GM12872 (cell line): ENCODE measurements at regions not wholly inside any gene's neighbourhood (a gene's known extent, or its start where the extent isn't known, plus 50 kb on each side); places are given as distances from the start of the nearest gene placed in this dataset.

Source experiments
- TF ChIP-seq, protein P1 (sequence below): IDR thresholded peaks from 3 replicates; pipeline ENCODE4 v1.5.1; 2011; ENCODE audit warnings: low read depth, mild to moderate bottlenecking, low read length, moderate library complexity; ENCODE audit not compliant: insufficient read depth

GRCh38 chr13:68046903-68047302, 816.8 kb upstream of the PCDH9 start:
- TF ChIP-seq, protein P1, sequence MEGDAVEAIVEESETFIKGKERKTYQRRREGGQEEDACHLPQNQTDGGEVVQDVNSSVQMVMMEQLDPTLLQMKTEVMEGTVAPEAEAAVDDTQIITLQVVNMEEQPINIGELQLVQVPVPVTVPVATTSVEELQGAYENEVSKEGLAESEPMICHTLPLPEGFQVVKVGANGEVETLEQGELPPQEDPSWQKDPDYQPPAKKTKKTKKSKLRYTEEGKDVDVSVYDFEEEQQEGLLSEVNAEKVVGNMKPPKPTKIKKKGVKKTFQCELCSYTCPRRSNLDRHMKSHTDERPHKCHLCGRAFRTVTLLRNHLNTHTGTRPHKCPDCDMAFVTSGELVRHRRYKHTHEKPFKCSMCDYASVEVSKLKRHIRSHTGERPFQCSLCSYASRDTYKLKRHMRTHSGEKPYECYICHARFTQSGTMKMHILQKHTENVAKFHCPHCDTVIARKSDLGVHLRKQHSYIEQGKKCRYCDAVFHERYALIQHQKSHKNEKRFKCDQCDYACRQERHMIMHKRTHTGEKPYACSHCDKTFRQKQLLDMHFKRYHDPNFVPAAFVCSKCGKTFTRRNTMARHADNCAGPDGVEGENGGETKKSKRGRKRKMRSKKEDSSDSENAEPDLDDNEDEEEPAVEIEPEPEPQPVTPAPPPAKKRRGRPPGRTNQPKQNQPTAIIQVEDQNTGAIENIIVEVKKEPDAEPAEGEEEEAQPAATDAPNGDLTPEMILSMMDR: no peak

DNA sequence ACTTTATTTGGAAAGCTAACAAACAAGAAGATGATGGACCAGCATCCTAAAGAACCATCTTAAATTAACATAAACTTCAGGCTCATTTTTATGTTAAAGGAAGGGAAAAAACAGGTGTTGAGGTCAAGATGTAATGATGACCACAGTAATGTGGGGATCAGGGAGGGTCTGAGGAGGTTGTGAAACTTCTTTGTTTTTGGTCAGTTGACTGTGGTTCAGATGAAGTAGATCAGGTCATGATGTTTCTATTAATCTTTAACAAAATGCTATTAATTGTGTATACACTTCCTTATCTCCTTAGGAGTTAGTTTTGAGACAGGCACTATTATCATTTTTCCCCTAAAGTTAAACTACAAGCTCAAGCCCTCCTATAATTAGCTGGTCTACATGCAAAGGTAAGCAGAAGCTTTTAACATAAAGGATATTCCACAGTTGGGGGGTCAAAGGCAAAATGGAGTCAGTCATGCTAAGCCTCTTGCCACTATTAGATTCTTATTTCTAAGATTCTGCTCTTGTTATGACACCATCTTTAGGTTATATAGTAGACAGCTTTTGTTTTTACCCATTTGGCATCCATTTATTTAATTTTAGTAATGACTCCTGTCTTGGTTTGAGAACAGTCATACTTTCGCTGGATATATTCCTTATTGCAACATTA, 800.1 kb upstream of the PCDH9 start:
- TF ChIP-seq, protein P1: no peak

GRCh38 chr13:68028701-68029100, 798.6 kb upstream of the PCDH9 start:
- TF ChIP-seq, protein P1: no peak

- TF ChIP-seq, protein P1: no peak
Measured at GRCh38 chr13:68027306-68027705, 797.2 kb upstream of the PCDH9 start.

- TF ChIP-seq, protein P1: no peak
Measured at GRCh38 chr13:68026077-68026476, 795.9 kb upstream of the PCDH9 start.

DNA sequence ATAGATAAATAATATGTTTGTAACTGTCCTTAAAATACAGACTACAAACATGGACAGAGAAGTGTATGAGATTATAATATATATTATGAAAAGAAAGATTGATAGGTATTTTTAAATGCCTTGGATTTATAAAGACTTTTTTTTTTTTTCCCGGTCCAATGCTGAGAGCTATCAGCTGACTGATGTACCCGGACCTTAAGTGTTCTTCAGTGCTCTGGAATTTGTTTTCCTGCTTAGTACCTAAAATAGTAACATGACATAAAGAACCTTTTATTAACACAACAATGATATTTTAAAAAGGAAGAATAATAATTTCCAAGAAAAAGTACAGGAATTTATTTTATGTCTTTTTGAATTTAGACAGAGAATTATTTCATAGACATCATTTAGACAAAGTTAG, 795.5 kb upstream of the PCDH9 start:
- TF ChIP-seq, protein P1: no peak

DNA sequence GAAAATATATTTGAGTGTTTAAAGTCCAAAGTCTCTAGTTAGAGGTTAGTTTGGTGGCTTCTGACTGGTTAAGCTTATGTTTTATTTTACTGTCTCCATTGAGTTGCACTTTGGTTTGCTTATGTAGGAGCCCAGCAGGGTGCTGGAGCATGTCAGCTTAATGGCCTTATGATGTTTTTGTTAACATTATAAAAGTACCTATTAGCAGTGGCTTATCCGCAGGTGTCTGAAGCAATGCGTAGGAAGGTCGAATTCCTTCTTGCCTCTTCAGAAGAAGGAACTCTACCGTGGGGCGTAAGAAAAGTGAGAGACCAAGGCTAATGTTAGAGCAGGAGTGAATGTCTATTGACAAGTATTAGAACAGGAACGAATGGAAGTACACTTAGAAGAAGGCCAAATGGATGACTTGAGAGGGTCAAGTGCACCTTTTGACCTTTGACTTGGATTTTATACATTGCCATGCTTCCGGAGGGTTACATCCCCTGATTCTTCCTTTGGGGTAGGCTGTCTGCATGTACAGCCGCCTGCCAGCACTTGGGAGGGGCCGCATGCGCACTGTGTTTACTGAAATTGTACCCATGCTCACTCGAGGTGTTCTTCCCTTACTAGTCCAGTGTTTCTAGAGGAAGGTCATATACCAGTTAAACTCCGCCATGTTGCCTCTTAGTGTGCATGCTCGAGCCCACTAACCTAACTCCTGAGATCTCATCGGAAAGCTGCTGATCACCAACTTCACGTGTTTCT, 793.9 kb upstream of the PCDH9 start:
- TF ChIP-seq, protein P1: no peak
